ENCODE measurements at regions not wholly inside any gene's neighbourhood (a gene's known extent, or its start where the extent isn't known, plus 50 kb on each side); places are given as distances from the start of the nearest gene placed in this dataset.
"Not testable (repeated sequence)": the region's sequence is repeated elsewhere in the genome, so short reads cannot be mapped to it uniquely, and the experiment has no call there.

DNA sequence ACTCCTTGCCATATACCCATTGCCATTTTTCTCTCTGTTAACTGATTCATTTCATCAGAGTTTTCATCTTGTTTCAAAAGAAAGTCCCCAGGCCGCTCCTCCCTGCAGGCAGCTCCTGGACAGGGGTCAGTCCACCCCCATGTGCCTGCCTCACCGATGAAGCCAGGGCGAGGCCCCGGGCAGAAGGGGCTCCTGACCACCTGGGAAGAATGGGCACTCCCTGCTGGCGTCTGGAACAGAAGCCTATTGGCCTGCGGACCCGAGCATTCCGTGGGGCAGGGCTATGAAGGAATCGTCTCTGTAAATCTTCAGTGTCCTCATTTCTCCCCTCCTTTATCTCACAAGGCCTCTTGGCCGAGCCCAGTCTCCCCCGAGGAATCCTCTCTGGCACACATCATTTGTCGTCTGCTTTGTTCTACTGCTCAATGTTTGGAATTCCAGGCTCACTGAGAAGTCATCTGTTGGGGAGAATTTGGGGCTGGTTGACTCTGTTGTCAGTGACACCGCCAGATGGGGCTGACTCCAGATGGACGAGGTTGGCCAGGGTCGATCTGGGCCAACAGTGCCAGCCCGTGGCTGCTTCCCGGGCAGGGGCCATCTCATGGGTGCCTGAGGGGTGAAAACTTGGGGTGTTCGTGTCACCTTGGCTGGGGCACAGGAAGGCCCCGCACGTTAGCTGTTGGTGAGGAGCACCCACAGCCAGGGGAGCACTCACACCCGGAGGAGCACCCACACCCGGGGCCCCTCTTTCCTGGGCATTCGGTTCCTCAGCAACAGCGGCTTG lies 183.9 kb downstream of the BANP start:
- TF ChIP-seq, protein P1, sequence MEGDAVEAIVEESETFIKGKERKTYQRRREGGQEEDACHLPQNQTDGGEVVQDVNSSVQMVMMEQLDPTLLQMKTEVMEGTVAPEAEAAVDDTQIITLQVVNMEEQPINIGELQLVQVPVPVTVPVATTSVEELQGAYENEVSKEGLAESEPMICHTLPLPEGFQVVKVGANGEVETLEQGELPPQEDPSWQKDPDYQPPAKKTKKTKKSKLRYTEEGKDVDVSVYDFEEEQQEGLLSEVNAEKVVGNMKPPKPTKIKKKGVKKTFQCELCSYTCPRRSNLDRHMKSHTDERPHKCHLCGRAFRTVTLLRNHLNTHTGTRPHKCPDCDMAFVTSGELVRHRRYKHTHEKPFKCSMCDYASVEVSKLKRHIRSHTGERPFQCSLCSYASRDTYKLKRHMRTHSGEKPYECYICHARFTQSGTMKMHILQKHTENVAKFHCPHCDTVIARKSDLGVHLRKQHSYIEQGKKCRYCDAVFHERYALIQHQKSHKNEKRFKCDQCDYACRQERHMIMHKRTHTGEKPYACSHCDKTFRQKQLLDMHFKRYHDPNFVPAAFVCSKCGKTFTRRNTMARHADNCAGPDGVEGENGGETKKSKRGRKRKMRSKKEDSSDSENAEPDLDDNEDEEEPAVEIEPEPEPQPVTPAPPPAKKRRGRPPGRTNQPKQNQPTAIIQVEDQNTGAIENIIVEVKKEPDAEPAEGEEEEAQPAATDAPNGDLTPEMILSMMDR (conservative IDR thresholded peaks at IDR 0.05; ENCODE audit: low read depth in 2 of 2), result not testable (repeated sequence)
- TF ChIP-seq, protein P2, sequence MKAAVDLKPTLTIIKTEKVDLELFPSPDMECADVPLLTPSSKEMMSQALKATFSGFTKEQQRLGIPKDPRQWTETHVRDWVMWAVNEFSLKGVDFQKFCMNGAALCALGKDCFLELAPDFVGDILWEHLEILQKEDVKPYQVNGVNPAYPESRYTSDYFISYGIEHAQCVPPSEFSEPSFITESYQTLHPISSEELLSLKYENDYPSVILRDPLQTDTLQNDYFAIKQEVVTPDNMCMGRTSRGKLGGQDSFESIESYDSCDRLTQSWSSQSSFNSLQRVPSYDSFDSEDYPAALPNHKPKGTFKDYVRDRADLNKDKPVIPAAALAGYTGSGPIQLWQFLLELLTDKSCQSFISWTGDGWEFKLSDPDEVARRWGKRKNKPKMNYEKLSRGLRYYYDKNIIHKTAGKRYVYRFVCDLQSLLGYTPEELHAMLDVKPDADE (IDR thresholded peaks at IDR 0.05), result not testable (repeated sequence)
- not testable (repeated sequence) for TF ChIP-seq POLR2AphosphoS5 (IDR thresholded peaks at IDR 0.05; ENCODE audit: low read depth); EZH2phosphoT487 (IDR thresholded peaks at IDR 0.05; ENCODE audit: unreplicated experiment); EZH2 (IDR thresholded peaks at IDR 0.05; ENCODE audit: low read depth, unreplicated experiment)
- TF ChIP-seq, protein P3, sequence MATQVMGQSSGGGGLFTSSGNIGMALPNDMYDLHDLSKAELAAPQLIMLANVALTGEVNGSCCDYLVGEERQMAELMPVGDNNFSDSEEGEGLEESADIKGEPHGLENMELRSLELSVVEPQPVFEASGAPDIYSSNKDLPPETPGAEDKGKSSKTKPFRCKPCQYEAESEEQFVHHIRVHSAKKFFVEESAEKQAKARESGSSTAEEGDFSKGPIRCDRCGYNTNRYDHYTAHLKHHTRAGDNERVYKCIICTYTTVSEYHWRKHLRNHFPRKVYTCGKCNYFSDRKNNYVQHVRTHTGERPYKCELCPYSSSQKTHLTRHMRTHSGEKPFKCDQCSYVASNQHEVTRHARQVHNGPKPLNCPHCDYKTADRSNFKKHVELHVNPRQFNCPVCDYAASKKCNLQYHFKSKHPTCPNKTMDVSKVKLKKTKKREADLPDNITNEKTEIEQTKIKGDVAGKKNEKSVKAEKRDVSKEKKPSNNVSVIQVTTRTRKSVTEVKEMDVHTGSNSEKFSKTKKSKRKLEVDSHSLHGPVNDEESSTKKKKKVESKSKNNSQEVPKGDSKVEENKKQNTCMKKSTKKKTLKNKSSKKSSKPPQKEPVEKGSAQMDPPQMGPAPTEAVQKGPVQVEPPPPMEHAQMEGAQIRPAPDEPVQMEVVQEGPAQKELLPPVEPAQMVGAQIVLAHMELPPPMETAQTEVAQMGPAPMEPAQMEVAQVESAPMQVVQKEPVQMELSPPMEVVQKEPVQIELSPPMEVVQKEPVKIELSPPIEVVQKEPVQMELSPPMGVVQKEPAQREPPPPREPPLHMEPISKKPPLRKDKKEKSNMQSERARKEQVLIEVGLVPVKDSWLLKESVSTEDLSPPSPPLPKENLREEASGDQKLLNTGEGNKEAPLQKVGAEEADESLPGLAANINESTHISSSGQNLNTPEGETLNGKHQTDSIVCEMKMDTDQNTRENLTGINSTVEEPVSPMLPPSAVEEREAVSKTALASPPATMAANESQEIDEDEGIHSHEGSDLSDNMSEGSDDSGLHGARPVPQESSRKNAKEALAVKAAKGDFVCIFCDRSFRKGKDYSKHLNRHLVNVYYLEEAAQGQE (IDR thresholded peaks at IDR 0.05; ENCODE audit: unreplicated experiment), result not testable (repeated sequence)
